ENCODE measurements at regions not wholly inside any gene's neighbourhood (a gene's known extent, or its start where the extent isn't known, plus 50 kb on each side); places are given as distances from the start of the nearest gene placed in this dataset.

DNA sequence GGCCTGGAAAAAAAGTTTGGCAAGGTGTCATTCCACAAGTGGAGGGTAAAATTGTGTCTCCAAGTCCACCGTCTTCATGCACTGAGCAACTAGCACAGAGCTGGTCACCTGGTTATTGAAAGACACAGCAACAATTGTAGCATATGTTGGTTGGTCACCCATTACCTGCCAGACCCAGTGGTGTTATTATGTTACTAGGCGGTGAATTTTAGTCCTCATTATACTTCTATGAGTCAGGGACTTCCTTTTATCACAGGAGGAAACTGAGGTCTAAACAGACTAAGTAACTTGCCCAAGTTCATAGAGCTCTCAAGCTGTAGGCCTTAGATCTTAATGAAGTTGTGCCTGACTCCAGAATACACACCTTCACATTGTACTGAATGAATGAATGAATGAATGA is 94.9 kb upstream of the VANGL1 start (continued):
- TF ChIP-seq, protein P1, sequence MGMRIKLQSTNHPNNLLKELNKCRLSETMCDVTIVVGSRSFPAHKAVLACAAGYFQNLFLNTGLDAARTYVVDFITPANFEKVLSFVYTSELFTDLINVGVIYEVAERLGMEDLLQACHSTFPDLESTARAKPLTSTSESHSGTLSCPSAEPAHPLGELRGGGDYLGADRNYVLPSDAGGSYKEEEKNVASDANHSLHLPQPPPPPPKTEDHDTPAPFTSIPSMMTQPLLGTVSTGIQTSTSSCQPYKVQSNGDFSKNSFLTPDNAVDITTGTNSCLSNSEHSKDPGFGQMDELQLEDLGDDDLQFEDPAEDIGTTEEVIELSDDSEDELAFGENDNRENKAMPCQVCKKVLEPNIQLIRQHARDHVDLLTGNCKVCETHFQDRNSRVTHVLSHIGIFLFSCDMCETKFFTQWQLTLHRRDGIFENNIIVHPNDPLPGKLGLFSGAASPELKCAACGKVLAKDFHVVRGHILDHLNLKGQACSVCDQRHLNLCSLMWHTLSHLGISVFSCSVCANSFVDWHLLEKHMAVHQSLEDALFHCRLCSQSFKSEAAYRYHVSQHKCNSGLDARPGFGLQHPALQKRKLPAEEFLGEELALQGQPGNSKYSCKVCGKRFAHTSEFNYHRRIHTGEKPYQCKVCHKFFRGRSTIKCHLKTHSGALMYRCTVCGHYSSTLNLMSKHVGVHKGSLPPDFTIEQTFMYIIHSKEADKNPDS (CRISPR knock-in tag; IDR thresholded peaks at IDR 0.05) = no peak
- TF ChIP-seq HNRNPLL (IDR thresholded peaks at IDR 0.05; ENCODE audit: low read depth, low read length, poor library complexity, severe bottlenecking) = no peak
- no peak for TF ChIP-seq EED (CRISPR knock-in tag; IDR thresholded peaks at IDR 0.05)
- no peak for TF ChIP-seq ZNF350 (CRISPR knock-in tag; IDR thresholded peaks at IDR 0.05; ENCODE audit: borderline replicate concordance, low read depth)
- no peak for TF ChIP-seq ARNT2 (CRISPR knock-in tag; IDR thresholded peaks at IDR 0.05; ENCODE audit: low read depth)
- TF ChIP-seq, protein P2, sequence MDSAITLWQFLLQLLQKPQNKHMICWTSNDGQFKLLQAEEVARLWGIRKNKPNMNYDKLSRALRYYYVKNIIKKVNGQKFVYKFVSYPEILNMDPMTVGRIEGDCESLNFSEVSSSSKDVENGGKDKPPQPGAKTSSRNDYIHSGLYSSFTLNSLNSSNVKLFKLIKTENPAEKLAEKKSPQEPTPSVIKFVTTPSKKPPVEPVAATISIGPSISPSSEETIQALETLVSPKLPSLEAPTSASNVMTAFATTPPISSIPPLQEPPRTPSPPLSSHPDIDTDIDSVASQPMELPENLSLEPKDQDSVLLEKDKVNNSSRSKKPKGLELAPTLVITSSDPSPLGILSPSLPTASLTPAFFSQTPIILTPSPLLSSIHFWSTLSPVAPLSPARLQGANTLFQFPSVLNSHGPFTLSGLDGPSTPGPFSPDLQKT (CRISPR knock-in tag; IDR thresholded peaks at IDR 0.05; ENCODE audit: borderline replicate concordance) = no peak
- no peak for TF ChIP-seq MED1 (CRISPR knock-in tag; IDR thresholded peaks at IDR 0.05)

DNA sequence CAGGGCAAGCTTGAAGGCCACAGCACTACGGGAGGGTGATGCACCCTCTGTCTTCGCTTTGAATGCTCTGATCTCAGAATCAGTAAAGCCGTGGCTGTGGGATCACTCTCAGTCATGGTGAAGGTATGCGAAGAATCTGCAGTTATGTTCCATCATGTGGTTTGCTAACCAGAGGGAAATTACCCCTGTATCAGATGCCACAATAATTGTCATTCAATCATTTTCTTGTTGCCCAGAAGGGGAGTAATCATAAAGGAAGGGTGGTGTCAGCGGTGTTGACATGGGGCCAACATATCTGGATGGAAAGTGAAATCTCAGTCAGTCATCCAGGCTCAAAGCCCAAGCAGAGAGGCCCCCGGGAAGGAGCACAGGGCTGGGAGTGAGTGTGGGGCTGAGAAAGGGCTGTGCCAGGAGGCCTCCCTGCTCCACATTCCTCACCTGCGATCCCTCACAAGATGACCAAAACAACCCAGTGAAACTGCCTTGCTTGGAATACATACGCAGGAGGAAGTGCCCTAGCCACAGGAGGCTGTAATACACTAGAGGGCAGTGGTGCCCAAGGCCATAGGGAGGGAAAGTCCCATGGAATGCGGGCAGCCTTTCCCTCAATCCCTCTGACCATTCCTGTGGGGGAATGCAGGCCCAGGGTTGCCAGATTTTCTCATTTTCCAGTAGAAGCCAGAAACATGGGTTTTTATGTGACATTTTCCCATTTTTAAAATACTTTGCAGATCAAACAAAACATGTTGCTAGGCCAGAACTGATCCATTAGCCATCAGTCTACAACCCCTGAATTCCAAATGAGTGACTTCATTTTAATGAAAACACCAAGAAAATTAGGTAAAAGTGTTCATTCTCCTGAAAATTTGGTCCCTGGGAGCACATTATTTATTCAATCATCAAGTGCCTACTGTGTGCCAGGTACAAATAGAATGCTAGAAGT is 95.7 kb upstream of the VANGL1 start:
- 15% methylated on average over 9 of the region's 9 CpGs for WGBS (ENCODE audit: low lambda C conversion rate)
- no peak overlapping the region for H3K9ac ChIP-seq (ENCODE audit: insufficient read depth, low read depth, low read length)
- no TSS peak for BruUV-seq (replicated peaks)
- H3K4me1 ChIP-seq (ENCODE audit: insufficient read depth, low read length) = peaks cover 13% of the 10 kb centered on the region
- no peaks in the 10 kb centered on the region for H3K36me3 ChIP-seq (replicated peaks in 1 of 2; ENCODE audit: control insufficient read depth in 1 of 2, insufficient read depth in 2 of 2, low read length in 2 of 2)
- H2AFZ ChIP-seq (ENCODE audit: low read length) = no peak overlapping the region
- in situ Hi-C loops (cut with HindIII; ENCODE audit: extremely low pct_ligation_motif_present, low pct_unique_long_range_greater_than_20kb) (loop anchor here (10.0 kb wide), 1 partner anchor 49 kb away; no protein-coding TSS in a partner anchor), intact Hi-C loops (cut with micrococcal nuclease; ENCODE audit: unreplicated experiment) (loop anchor here (2.0 kb wide), 1 partner anchor 51 kb away; no protein-coding TSS in a partner anchor)
- H3K4me3 ChIP-seq (replicated peaks in 1 of 3; ENCODE audit: insufficient read depth in 1 of 3, low read depth in 2 of 3, low read length in 3 of 3) = no peak overlapping the region
- H3K27ac ChIP-seq (ENCODE audit: extremely low read length, insufficient read depth, low read length) = no peak overlapping the region
- FAIRE-seq (peak; percentile 56), DNase-seq (ENCODE audit: low spot score) (peak; percentile 60), ATAC-seq (peak; percentile 98)
- POLR2A ChIA-PET = no interaction called here
- no peaks in the 10 kb centered on the region for H4K20me1 ChIP-seq (ENCODE audit: insufficient read depth, low read length)
- H3K27me3 ChIP-seq (ENCODE audit: control insufficient read depth in 1 of 2, insufficient read depth in 2 of 2, low read length in 2 of 2) = no peaks in the 10 kb centered on the region
- no peaks in the 10 kb centered on the region for H3K79me2 ChIP-seq (ENCODE audit: insufficient read depth, low read length)
- H3K9me3 ChIP-seq (ENCODE audit: low read length) = no peaks in the 10 kb centered on the region
- H3K4me2 ChIP-seq (ENCODE audit: low read depth, low read length) = peak overlapping the region; percentile 60
- CTCF ChIA-PET (ENCODE audit: low intra/inter-chr PET ratio, low total read pairs) = interaction anchor here (2.3 kb wide), 1 partner anchor 50 kb away, joined by 8 read pairs; no protein-coding TSS in a partner anchor
- TF ChIP-seq ZNF3 (CRISPR knock-in tag; IDR thresholded peaks at IDR 0.05) (no peak), KDM5A (IDR thresholded peaks at IDR 0.05; ENCODE audit: borderline replicate concordance, low read length) (no peak), HNRNPUL1 (IDR thresholded peaks at IDR 0.05; ENCODE audit: low read depth, low read length) (no peak), ELF1 (CRISPR knock-in tag; IDR thresholded peaks at IDR 0.05) (peak; percentile 44; the same call in 1 of the 2 replicates), ZNF792 (CRISPR knock-in tag; IDR thresholded peaks at IDR 0.05) (no peak), ZNF143 (CRISPR knock-in tag; IDR thresholded peaks at IDR 0.05) (no peak), ZNF350 (CRISPR knock-in tag; IDR thresholded peaks at IDR 0.05; ENCODE audit: borderline replicate concordance, low read depth) (no peak), XRCC5 (optimal IDR thresholded peaks at IDR 0.05; ENCODE audit: low read length) (peak; percentile 53), PHF21A (CRISPR knock-in tag; IDR thresholded peaks at IDR 0.05) (no peak), ZNF160 (CRISPR knock-in tag; IDR thresholded peaks at IDR 0.05) (no peak)
- TF ChIP-seq, protein P3, sequence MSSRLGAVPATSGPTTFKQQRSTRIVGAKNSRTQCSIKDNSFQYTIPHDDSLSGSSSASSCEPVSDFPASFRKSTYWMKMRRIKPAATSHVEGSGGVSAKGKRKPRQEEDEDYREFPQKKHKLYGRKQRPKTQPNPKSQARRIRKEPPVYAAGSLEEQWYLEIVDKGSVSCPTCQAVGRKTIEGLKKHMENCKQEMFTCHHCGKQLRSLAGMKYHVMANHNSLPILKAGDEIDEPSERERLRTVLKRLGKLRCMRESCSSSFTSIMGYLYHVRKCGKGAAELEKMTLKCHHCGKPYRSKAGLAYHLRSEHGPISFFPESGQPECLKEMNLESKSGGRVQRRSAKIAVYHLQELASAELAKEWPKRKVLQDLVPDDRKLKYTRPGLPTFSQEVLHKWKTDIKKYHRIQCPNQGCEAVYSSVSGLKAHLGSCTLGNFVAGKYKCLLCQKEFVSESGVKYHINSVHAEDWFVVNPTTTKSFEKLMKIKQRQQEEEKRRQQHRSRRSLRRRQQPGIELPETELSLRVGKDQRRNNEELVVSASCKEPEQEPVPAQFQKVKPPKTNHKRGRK (CRISPR knock-in tag; IDR thresholded peaks at IDR 0.05) = no peak

All from HepG2 (cell line).